Stomach (tissue), 4 donors: ENCODE measurements at regions not wholly inside any gene's neighbourhood (a gene's known extent, or its start where the extent isn't known, plus 50 kb on each side); places are given as distances from the start of the nearest gene placed in this dataset.

Experiments
- EP300 ChIP-seq: sonication (generic); formaldehyde crosslinking; IDR thresholded peaks from one replicate; pipeline ENCODE4 v1.6.1; 2017; ENCODE audit warnings: antibody characterized with exemption
- POLR2A ChIP-seq, 4 donors: fragments of 450-650 bp; IDR thresholded peaks; one replicate each; pipeline ENCODE4 v1.6.1; 2016; ENCODE audit warnings: antibody characterized with exemption in 4 of 4, control low read depth in 2 of 4, mild to moderate bottlenecking in 1 of 4, moderate library complexity in 1 of 4
- POLR2AphosphoS5 ChIP-seq, 3 donors: sonication (generic); formaldehyde crosslinking; IDR thresholded peaks; one replicate each; pipeline ENCODE4 v1.6.1; 2016; ENCODE audit warnings: antibody characterized with exemption in 3 of 3
- TF ChIP-seq, protein P1 (sequence below), 7 experiments: fragments of 450-650 bp in 4 of 7; fragments of 200-600 bp in 3 of 7; sonication (generic) in 3 of 7; IDR thresholded peaks; one replicate each; pipeline ENCODE4 v1.5.1; 2016 to 2019; ENCODE audit warnings: antibody characterized with exemption in 7 of 7, control low read depth in 2 of 7, mild to moderate bottlenecking in 1 of 7

- TF ChIP-seq, protein P1, sequence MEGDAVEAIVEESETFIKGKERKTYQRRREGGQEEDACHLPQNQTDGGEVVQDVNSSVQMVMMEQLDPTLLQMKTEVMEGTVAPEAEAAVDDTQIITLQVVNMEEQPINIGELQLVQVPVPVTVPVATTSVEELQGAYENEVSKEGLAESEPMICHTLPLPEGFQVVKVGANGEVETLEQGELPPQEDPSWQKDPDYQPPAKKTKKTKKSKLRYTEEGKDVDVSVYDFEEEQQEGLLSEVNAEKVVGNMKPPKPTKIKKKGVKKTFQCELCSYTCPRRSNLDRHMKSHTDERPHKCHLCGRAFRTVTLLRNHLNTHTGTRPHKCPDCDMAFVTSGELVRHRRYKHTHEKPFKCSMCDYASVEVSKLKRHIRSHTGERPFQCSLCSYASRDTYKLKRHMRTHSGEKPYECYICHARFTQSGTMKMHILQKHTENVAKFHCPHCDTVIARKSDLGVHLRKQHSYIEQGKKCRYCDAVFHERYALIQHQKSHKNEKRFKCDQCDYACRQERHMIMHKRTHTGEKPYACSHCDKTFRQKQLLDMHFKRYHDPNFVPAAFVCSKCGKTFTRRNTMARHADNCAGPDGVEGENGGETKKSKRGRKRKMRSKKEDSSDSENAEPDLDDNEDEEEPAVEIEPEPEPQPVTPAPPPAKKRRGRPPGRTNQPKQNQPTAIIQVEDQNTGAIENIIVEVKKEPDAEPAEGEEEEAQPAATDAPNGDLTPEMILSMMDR (IDR thresholded peaks at IDR 0.05): no peak
- TF ChIP-seq EP300: no peak
- TF ChIP-seq POLR2A (IDR thresholded peaks at IDR 0.05): no peak
- TF ChIP-seq POLR2AphosphoS5 (IDR thresholded peaks at IDR 0.05): no peak
Measured at GRCh38 chr21:38742580-38743260, 63.0 kb upstream of the ETS2 start.
